HG02763 (cell line): ENCODE measurements at regions not wholly inside any gene's neighbourhood (a gene's known extent, or its start where the extent isn't known, plus 50 kb on each side); places are given as distances from the start of the nearest gene placed in this dataset.

Experiments used
- ATAC-seq: cut with Tn5 transposase; IDR thresholded peaks from one replicate; pipeline ENCODE4 v1.9.1; 2021; ENCODE audit warnings: mild to moderate bottlenecking, moderate library complexity; ENCODE audit not compliant: unreplicated experiment

GRCh38 chr11:110947096-110947495 is 234.9 kb upstream of the ARHGAP20 start:
- ATAC-seq: no peak

GRCh38 chr11:110939471-110939870 is 227.2 kb upstream of the ARHGAP20 start:
- no peak for ATAC-seq

DNA sequence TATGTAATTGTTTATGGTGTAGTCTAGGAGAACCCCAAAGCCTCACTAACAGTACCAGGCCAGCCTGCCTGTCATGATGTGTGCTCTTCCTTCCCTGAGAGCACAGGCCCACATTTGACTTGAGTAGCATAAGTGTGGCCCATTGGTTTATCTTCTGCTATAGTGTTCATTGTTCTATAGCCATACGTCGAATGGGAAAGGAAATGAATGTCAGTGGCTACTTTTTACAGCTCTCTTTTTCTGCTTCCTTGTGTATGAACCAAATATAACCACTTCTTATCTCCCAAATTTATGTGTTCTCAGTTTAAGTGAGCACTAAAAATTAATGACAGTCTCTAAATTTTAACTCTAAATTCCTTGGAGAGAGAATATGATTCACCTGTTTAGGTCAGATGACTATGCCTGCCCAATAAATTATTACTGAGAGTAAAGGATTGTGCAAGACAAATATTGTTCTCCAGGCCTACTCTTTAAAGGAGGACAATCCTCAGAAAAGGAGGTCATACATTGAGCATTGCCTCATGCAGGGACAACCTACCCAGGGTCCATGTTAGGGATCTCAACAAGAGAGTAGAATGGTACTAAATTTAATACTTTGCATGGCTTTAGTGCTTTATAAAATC is 222.9 kb upstream of the ARHGAP20 start:
- no peak for ATAC-seq

- ATAC-seq: no peak
Measured at GRCh38 chr11:110929129-110929528, 216.9 kb upstream of the ARHGAP20 start.

DNA sequence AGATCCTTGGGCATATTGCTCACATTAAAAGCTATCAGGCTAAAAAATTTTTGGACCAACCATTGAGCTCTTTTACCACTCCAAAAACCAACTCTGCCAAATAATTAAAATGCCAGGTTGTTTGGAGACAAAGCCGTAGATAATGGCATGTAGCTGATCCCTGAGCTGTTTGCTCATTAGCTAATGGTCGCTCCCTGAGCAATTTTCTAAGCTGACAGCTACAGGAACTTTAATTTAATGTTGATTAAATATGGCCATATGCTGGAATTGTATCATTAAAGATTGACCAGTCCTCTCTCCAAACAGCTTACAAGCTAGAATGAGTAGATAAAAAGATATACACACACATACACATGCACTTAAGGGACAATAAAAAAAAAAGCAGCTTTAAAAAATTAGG is 216.2 kb upstream of the ARHGAP20 start:
- ATAC-seq: no peak

- no peak for ATAC-seq
Measured at GRCh38 chr11:110921742-110922521, 209.7 kb upstream of the ARHGAP20 start.

GRCh38 chr11:110919241-110919922 is 207.1 kb upstream of the ARHGAP20 start:
- ATAC-seq: peak; percentile 74

GRCh38 chr11:110918351-110918750 is 206.1 kb upstream of the ARHGAP20 start:
- no peak for ATAC-seq

- ATAC-seq: no peak
Measured at GRCh38 chr11:110912437-110912836, 200.2 kb upstream of the ARHGAP20 start.

DNA sequence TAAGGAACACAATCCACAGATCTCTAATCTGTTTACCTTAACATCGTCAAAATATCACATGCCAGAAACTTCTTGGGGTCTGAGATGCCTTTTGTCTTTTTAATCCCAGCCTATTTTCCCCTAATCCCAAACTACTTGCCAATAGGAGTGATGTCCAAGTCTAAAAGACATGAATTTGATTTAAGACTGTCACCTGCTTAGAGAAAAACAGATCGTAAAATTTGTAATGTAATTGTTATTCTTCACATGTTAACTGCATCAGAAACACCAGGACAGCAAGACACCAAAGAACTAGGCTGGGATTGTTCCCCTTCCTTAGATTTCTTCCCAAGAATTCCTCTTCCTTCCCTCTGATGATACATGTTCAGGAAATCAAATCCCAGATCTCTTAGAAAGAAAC is 198.1 kb upstream of the ARHGAP20 start:
- no peak for ATAC-seq

DNA sequence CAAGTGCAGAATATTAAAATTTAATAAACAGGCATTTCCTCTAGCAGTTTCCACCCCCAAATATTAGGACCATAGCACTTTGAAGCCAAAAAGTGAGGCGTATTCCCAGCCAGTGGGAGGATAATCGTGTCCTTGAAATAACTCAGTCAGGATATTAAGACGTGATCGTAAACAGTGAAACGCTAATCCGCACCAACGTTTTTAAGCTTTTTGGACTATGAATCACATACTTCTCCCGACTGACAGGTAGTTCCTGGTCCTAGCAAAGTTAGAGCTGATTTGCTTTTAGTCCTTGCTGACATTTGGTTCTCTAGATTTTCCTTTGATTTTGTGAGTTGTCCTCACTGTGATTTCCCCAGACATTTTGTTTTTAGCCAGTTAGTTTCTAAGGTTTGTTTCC is 197.1 kb upstream of the ARHGAP20 start:
- ATAC-seq: no peak

- ATAC-seq: no peak
Measured at GRCh38 chr11:110908401-110909105, 196.3 kb upstream of the ARHGAP20 start.

DNA sequence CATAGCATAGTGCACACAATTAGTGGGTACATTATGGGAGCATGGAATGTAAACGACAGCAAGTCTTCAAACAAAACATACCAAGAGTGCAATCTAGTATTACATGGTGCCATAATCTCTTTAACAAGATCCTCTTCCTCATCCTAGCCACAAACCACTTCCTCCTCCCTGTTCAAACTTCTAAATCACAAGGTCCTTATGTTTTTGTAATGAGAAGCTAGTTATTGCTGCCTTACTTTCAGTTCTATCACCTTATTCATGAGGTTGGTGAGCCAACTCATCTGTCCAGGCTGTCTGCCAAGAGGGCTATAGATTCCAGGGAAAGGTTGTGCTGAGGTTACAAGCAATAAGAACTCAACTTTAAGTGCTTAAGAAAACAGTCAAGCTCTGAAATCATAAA is 195.4 kb upstream of the ARHGAP20 start:
- no peak for ATAC-seq

- no peak for ATAC-seq
Measured at GRCh38 chr11:110903830-110904229, 191.6 kb upstream of the ARHGAP20 start.

DNA sequence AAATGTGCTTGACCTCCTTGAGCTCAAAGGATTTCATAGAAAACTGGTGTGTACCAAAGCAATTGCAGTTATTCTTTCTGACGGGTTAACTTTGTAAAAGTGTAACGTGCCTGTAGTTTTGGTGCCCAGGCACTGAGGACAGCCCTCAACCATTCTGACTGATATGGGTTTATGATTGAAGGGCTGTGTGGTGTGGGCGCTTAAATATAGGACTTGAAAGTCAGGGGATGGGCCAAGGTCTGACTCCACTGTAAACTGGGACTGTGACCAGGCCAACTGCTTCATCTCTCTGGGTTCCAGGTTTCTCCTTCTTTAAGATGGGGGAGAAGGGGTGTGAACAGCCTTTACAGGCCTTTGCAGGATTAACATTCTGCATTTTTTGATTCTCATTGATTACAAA is 191.1 kb upstream of the ARHGAP20 start:
- no peak for ATAC-seq

DNA sequence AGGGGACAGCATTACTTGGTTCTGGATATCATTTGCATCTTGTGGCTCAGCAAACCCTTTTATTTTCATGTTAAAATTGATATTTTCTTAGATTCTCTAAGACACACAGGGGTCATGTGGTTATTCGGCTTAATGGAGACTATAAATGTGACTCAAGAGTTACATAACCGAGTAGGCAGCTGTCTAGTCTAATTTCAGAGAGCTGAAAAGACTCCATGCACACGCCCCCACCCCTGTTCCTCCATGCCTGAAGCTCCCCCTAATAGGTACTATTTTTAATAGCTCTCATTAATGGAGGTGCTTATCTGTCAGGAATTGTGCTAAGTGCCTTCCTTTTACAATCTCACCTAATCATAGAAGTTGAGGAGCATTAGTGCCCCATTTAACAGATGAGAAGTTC is 189.2 kb upstream of the ARHGAP20 start:
- ATAC-seq: no peak

DNA sequence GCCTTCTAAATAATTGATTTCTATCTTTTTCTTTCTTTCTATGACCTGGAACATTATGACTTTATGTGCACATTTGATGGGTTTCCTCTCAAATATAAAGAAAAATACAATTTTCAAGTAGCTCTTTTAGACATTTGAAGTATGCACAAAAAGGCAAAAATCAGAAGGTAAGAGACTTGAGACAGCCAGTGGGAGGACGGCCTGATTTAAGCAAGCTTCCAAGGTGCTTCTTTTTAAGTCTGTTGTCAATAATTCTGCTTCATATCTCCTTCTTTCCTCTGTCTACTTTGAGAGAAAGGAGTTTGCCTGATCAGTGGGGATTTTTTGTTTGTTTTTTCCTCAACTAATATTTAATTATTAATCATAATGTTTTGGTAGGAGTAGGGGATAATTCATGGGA is 188.2 kb upstream of the ARHGAP20 start:
- ATAC-seq: no peak

DNA sequence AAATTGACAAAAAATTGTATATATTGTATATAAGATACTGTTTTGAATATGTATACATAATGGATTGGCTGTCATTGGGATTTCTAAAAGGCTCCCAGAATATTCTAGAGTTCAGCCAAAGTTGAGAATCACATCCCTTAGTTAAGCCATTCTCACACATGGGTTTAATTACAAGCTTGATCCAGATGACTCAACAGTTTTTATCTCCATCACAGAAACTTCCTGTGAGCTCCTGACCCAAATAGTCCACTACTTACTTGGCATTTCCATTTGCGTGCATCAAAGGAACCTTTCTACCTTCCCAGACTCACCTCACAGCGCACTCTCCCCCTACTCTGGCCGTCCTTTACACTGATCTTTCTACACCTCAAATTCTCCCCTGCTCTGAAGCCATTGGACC is 184.8 kb upstream of the ARHGAP20 start:
- ATAC-seq: no peak

DNA sequence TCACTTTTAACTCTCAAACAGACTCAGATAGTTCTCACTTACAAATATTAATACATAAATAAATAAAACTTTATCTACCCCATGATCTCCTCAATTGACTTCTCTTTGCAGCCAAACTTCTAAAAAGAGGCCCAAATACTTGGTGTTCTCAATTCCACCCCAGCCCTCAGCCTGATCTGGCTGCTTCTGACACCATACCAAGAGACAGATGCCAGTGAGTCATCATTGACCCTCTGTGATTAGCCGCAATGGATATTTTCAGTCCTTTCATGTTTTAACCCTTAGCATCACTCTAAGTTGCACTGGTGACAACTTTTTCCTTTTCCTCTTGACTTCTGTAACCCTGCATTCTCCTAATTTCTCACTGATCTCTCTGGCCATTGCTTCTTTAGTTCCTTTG is 184.1 kb upstream of the ARHGAP20 start:
- ATAC-seq: no peak

GRCh38 chr11:110894224-110894623 is 182.0 kb upstream of the ARHGAP20 start:
- ATAC-seq: no peak

GRCh38 chr11:110892741-110893285 is 180.6 kb upstream of the ARHGAP20 start:
- no peak for ATAC-seq
